A549 (cell line): ENCODE measurements at regions not wholly inside any gene's neighbourhood (a gene's known extent, or its start where the extent isn't known, plus 50 kb on each side); places are given as distances from the start of the nearest gene placed in this dataset.

Experiments used
- CBX8 ChIP-seq: fragments of 200-600 bp; sonication (generic); IDR thresholded peaks from 2 replicates; pipeline ENCODE4 v1.6.1; 2016
- CTCF ChIP-seq: fragments of >200 bp; sonication (Bioruptor Twin); formaldehyde crosslinking; IDR thresholded peaks from 3 replicates; pipeline ENCODE4 v1.5.1; 2016
- EP300 ChIP-seq, 2 experiments: fragments of >200 bp; sonication (Bioruptor Twin); formaldehyde crosslinking; IDR thresholded peaks; 2 replicates in 1 of 2; 3 replicates in 1 of 2; pipeline ENCODE4 v1.6.1; 2016 to 2017
- HEYL ChIP-seq: fragments of 250-450 bp; sonication (Bioruptor Pico); IDR thresholded peaks from 2 replicates; pipeline ENCODE4 v1.8.0; 2021; ENCODE audit warnings: mild to moderate bottlenecking, moderate library complexity
- HOXB13 ChIP-seq: fragments of 250-450 bp; sonication (Bioruptor Pico); IDR thresholded peaks from 2 replicates; pipeline ENCODE4 v1.5.0; 2020; ENCODE audit warnings: low read depth, mild to moderate bottlenecking, moderate library complexity
- JUN ChIP-seq, 2 experiments: fragments of >200 bp; sonication (Bioruptor Twin); formaldehyde crosslinking; IDR thresholded peaks; 2 replicates in 1 of 2; 3 replicates in 1 of 2; pipeline ENCODE4 v1.6.1; 2016 to 2017
- MAZ ChIP-seq: fragments of 150-350 bp; IDR thresholded peaks from 2 replicates; pipeline ENCODE4 v1.6.1; 2014; ENCODE audit warnings: antibody characterized with exemption, low read depth, low read length, borderline replicate concordance
- MYC ChIP-seq: IDR thresholded peaks from 2 replicates; pipeline ENCODE4 v1.6.1; 2012; ENCODE audit warnings: mild to moderate bottlenecking, inconsistent platforms, low read length, improper control_type of control experiment, borderline replicate concordance
- NPAS2 ChIP-seq: fragments of 250-450 bp; sonication (Bioruptor Pico); IDR thresholded peaks from 2 replicates; pipeline ENCODE4 v1.8.0; 2022; ENCODE audit warnings: mild to moderate bottlenecking, moderate library complexity, borderline replicate concordance
- PHF8 ChIP-seq: fragments of 200-600 bp; sonication (generic); IDR thresholded peaks from 2 replicates; pipeline ENCODE4 v1.6.1; 2016; ENCODE audit warnings: low read depth, mild to moderate bottlenecking, antibody characterized with exemption, moderate library complexity, borderline replicate concordance
- RAD21 ChIP-seq, 2 experiments: fragments of >200 bp in 1 of 2; sonication (Bioruptor Twin) in 1 of 2; formaldehyde crosslinking in 1 of 2; IDR thresholded peaks in 1 of 2; conservative IDR thresholded peaks in 1 of 2; 2 replicates in 1 of 2; 3 replicates in 1 of 2; pipeline ENCODE4 v1.6.1; 2012 to 2018; ENCODE audit warnings: inconsistent platforms in 1 of 2
- REST ChIP-seq: fragments of 200-600 bp; sonication (generic); IDR thresholded peaks from 2 replicates; pipeline ENCODE4 v1.6.1; 2016; ENCODE audit warnings: antibody characterized with exemption, mild to moderate bottlenecking, moderate library complexity
- RFX5 ChIP-seq: fragments of 450-650 bp; IDR thresholded peaks from 2 replicates; pipeline ENCODE4 v1.7.1; 2014; ENCODE audit warnings: antibody characterized with exemption, mild to moderate bottlenecking, moderate library complexity

GRCh38 chr2:239884875-239885274 is 140.3 kb downstream of the NDUFA10 start:
- no peak for TF ChIP-seq CTCF
- no peak for TF ChIP-seq PHF8
- no peak for TF ChIP-seq RFX5
- TF ChIP-seq RAD21 (conservative IDR thresholded peaks at IDR 0.05 in 1 of 2, IDR thresholded peaks at IDR 0.05 in 1 of 2): no peak
- no peak for TF ChIP-seq MAZ
- no peak for TF ChIP-seq JUN (IDR thresholded peaks at IDR 0.05)
- TF ChIP-seq EP300 (IDR thresholded peaks at IDR 0.05): no peak
- TF ChIP-seq REST: no peak
- TF ChIP-seq HOXB13 (CRISPR knock-in tag): no peak
- no peak for TF ChIP-seq HEYL (CRISPR knock-in tag)
- TF ChIP-seq NPAS2 (CRISPR knock-in tag): no peak
- no peak for TF ChIP-seq MYC
- TF ChIP-seq CBX8: no peak
